ENCODE measurements at regions not wholly inside any gene's neighbourhood (a gene's known extent, or its start where the extent isn't known, plus 50 kb on each side); places are given as distances from the start of the nearest gene placed in this dataset.

DNA sequence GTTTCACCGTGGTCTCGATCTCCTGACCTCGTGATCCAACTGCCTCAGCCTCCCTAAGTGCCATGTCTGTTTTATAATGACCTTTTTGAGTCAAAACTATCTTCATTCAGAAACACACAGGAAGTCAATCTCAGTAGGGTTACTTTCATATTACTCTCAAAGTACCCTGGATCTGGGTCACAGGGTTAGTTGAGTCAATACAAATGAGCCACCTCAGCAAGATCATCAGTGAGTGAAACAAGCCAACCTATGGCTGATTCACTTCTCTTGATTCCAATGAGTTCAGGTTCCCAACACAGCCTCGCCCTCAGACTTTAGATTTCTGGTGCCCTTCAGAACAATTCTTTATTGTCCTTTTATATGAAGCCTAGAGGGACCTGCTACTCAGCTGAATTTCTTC lies 76.9 kb downstream of the ZC3H11B start:
- H3K9me3 Mint-ChIP-seq, result peaks cover 0 to 1% (median 0%) of the 10 kb centered on the region in 3 donors
- no peak overlapping the region for H3K27ac Mint-ChIP-seq
- H3K27me3 Mint-ChIP-seq, result peaks cover 3% of the 10 kb centered on the region
- no peak overlapping the region for H3K4me3 Mint-ChIP-seq
- H3K4me1 Mint-ChIP-seq, result no peaks in the 10 kb centered on the region
- peaks cover 1% of the 10 kb centered on the region for H3K36me3 Mint-ChIP-seq

- peaks cover 1% of the 10 kb centered on the region for H3K36me3 Mint-ChIP-seq
- H3K4me3 Mint-ChIP-seq, result no peak overlapping the region
- H3K27me3 Mint-ChIP-seq, result peaks cover 3% of the 10 kb centered on the region
- no peaks in the 10 kb centered on the region for H3K4me1 Mint-ChIP-seq
- peaks cover 0 to 1% (median 0%) of the 10 kb centered on the region in 3 donors for H3K9me3 Mint-ChIP-seq
- H3K27ac Mint-ChIP-seq, result no peak overlapping the region
Observed at GRCh38 chr1:219534991-219535390, 77.9 kb downstream of the ZC3H11B start.

DNA sequence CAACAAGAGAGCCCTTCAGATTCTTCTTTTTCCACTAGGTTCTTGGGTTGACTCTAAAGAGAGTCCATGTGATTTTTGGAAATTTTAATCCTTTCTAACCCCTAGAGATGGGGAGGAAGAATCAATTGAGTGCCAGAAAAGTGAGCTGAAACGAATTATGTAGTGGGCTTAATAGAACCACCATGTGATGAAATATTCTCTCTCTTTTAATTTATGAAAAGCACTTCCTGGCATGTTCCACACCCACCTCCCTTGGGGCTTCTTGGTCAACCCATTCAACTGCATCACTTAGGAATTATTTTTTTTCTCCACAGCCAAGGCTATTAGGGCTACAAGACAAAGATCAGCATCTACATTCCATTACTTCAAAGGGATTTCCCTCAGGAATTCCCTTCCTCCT lies 79.6 kb downstream of the ZC3H11B start:
- Mint-ChIP-seq H3K4me1 (no peaks in the 10 kb centered on the region), H3K4me3 (no peak overlapping the region), H3K36me3 (peaks cover 1% of the 10 kb centered on the region), H3K27me3 (peaks cover 3% of the 10 kb centered on the region), H3K9me3 (peaks cover 0 to 1% (median 0%) of the 10 kb centered on the region in 3 donors), H3K27ac (no peak overlapping the region)

GRCh38 chr1:219529116-219529515 lies 83.8 kb downstream of the ZC3H11B start:
- Mint-ChIP-seq H3K4me3 (no peak overlapping the region), H3K36me3 (peaks cover 1% of the 10 kb centered on the region), H3K9me3 (peaks cover 0 to 1% (median 0%) of the 10 kb centered on the region in 3 donors), H3K27ac (no peak overlapping the region), H3K27me3 (no peaks in the 10 kb centered on the region), H3K4me1 (no peaks in the 10 kb centered on the region)

- Mint-ChIP-seq H3K4me3 (no peak overlapping the region), H3K4me1 (no peaks in the 10 kb centered on the region), H3K27me3 (no peaks in the 10 kb centered on the region), H3K9me3 (peaks cover 0 to 1% (median 0%) of the 10 kb centered on the region in 3 donors), H3K36me3 (no peaks in the 10 kb centered on the region), H3K27ac (no peak overlapping the region)
Observed at GRCh38 chr1:219528633-219529032, 84.3 kb downstream of the ZC3H11B start.

- H3K4me3 Mint-ChIP-seq, result no peak overlapping the region
- no peaks in the 10 kb centered on the region for H3K27me3 Mint-ChIP-seq
- peaks cover 0 to 1% (median 0%) of the 10 kb centered on the region in 3 donors for H3K9me3 Mint-ChIP-seq
- H3K36me3 Mint-ChIP-seq, result no peaks in the 10 kb centered on the region
- H3K27ac Mint-ChIP-seq, result no peak overlapping the region
- H3K4me1 Mint-ChIP-seq, result peaks cover 0 to 1% (median 0%) of the 10 kb centered on the region in 3 donors
Observed at GRCh38 chr1:219527994-219528393, 84.9 kb downstream of the ZC3H11B start.

GRCh38 chr1:219526074-219526473 lies 86.8 kb downstream of the ZC3H11B start:
- no peaks in the 10 kb centered on the region for H3K36me3 Mint-ChIP-seq
- H3K4me1 Mint-ChIP-seq, result peaks cover 0 to 1% (median 0%) of the 10 kb centered on the region in 3 donors
- no peaks in the 10 kb centered on the region for H3K27me3 Mint-ChIP-seq
- H3K4me3 Mint-ChIP-seq, result no peak overlapping the region
- no peak overlapping the region for H3K27ac Mint-ChIP-seq
- no peaks in the 10 kb centered on the region for H3K9me3 Mint-ChIP-seq

DNA sequence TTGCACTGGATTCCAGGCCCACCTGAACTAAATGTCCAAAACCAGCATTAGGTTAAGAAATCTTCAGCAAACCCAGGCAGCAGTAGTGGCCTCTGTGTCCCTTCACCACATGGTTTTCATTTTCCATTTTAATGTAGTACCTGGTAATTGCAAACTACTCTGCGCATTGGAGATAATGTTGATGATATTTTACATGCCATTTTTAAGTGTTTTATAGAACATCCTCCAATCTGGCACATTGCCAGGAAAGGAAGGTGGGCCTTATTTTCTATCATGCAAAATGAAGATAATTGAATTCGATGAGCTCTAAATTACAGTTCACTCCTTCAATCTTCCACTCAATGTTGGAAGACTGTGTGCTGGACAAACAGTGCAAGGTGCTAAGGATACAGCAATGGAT lies 89.5 kb downstream of the ZC3H11B start:
- no peak overlapping the region for H3K4me3 Mint-ChIP-seq
- no peaks in the 10 kb centered on the region for H3K9me3 Mint-ChIP-seq
- no peak overlapping the region for H3K27ac Mint-ChIP-seq
- peaks cover 0 to 1% (median 0%) of the 10 kb centered on the region in 3 donors for H3K4me1 Mint-ChIP-seq
- no peaks in the 10 kb centered on the region for H3K27me3 Mint-ChIP-seq
- no peaks in the 10 kb centered on the region for H3K36me3 Mint-ChIP-seq

DNA sequence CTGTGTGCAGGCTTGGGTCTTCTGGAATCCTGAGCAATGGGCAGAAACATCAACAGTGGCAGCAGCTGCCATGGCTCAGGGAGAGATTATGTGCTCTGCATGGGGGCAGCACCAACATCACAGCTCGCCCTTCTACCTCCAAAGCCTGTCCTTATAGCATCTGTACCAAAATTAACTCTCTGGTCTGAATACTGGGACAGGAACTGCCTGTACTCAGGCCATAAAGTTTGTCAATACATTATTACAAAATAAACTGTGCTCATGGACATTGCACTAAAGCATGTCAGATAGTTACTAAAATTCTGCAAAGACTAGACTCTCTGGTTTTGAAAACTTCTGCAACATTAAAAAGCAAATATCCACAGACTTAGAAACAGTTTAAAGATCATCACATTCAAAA lies 91.6 kb downstream of the ZC3H11B start:
- H3K9me3 Mint-ChIP-seq, result no peaks in the 10 kb centered on the region
- peaks cover 0 to 1% (median 0%) of the 10 kb centered on the region in 3 donors for H3K4me1 Mint-ChIP-seq
- H3K36me3 Mint-ChIP-seq, result no peaks in the 10 kb centered on the region
- no peak overlapping the region for H3K4me3 Mint-ChIP-seq
- H3K27me3 Mint-ChIP-seq, result no peaks in the 10 kb centered on the region
- no peak overlapping the region for H3K27ac Mint-ChIP-seq

GRCh38 chr1:219520241-219520640 lies 92.7 kb downstream of the ZC3H11B start:
- peaks cover 0 to 1% (median 0%) of the 10 kb centered on the region in 3 donors for H3K4me1 Mint-ChIP-seq
- H3K27ac Mint-ChIP-seq, result no peak overlapping the region
- no peaks in the 10 kb centered on the region for H3K27me3 Mint-ChIP-seq
- no peak overlapping the region for H3K4me3 Mint-ChIP-seq
- H3K9me3 Mint-ChIP-seq, result no peaks in the 10 kb centered on the region
- H3K36me3 Mint-ChIP-seq, result no peaks in the 10 kb centered on the region

- no peaks in the 10 kb centered on the region for H3K36me3 Mint-ChIP-seq
- H3K4me3 Mint-ChIP-seq, result no peak overlapping the region
- no peaks in the 10 kb centered on the region for H3K27me3 Mint-ChIP-seq
- H3K9me3 Mint-ChIP-seq, result no peaks in the 10 kb centered on the region
- peaks cover 0 to 1% (median 0%) of the 10 kb centered on the region in 3 donors for H3K4me1 Mint-ChIP-seq
- no peak overlapping the region for H3K27ac Mint-ChIP-seq
Observed at GRCh38 chr1:219518907-219519248, 94.0 kb downstream of the ZC3H11B start.

DNA sequence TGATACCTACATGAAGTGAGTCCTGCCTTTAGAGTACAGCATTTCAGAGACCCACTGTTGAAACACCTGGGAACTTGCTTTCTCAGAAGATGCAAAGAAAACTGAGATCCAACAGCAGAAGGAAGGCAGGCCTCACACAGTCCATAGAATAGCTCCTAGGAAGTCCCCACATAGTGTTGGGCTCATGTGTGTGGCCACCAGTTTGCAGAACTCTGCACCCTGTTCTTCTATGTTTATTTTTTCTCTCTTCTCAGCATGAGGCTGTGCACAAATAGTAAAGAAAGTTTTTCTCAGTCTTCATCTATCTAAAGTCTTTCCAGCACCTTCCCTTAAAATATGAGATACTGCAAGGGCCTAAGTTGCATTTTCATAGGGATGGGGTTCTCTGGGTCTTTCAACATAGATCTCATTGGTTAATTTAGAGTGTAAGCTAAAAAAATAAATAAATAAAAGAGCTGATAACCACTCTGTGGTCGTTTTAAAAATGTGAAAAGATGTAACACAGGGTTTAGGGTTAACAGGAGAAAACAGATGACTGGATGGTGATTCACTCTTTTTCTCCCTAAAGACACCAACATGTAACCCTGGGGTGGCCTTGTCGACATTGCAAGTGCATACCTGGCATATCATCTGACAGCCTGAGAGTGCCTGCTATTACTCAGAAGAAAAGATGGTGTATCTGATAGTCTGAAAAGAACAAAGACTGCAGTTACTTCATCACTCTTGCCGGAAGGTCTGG lies 94.6 kb downstream of the ZC3H11B start:
- H3K27me3 Mint-ChIP-seq, result no peaks in the 10 kb centered on the region
- H3K36me3 Mint-ChIP-seq, result no peaks in the 10 kb centered on the region
- no peaks in the 10 kb centered on the region for H3K9me3 Mint-ChIP-seq
- H3K4me3 Mint-ChIP-seq, result no peak overlapping the region
- H3K27ac Mint-ChIP-seq, result no peak overlapping the region
- peaks cover 0 to 1% (median 0%) of the 10 kb centered on the region in 3 donors for H3K4me1 Mint-ChIP-seq

GRCh38 chr1:219517031-219517430 lies 95.9 kb downstream of the ZC3H11B start:
- Mint-ChIP-seq H3K9me3 (no peaks in the 10 kb centered on the region), H3K36me3 (no peaks in the 10 kb centered on the region)

GRCh38 chr1:219514728-219515127 lies 98.2 kb downstream of the ZC3H11B start:
- no peaks in the 10 kb centered on the region for H3K27me3 Mint-ChIP-seq
- H3K9me3 Mint-ChIP-seq, result no peaks in the 10 kb centered on the region
- H3K27ac Mint-ChIP-seq, result no peak overlapping the region
- no peaks in the 10 kb centered on the region for H3K4me1 Mint-ChIP-seq
- no peak overlapping the region for H3K4me3 Mint-ChIP-seq
- H3K36me3 Mint-ChIP-seq, result no peaks in the 10 kb centered on the region

More at GRCh38 chr1:219517031-219517430, 95.9 kb downstream of the ZC3H11B start:
- no peak overlapping the region for H3K4me3 Mint-ChIP-seq
- H3K27ac Mint-ChIP-seq, result no peak overlapping the region
- H3K4me1 Mint-ChIP-seq, result no peaks in the 10 kb centered on the region
- H3K27me3 Mint-ChIP-seq, result no peaks in the 10 kb centered on the region

DNA sequence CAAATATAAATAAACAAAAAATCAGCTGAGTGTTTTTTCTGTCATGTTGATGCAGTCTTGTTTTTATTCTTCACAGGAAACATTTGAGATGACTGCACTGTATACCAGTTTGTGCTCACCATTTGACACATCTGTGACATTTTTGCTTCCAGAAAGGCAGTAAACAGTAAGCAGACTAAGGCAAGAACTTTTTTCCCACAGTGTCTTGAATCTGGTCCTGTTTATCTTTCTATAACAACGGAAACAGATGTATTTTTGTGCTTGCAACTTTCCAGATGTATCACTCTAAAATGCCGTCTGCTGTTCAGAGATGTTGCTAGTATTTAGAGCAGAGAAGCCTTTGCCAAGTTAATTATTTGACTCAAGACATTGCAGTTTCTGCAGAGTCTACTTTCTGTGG lies 105.5 kb downstream of the ZC3H11B start:
- H3K27me3 Mint-ChIP-seq, result peaks cover 5% of the 10 kb centered on the region
- no peaks in the 10 kb centered on the region for H3K36me3 Mint-ChIP-seq
- H3K4me3 Mint-ChIP-seq, result no peak overlapping the region
- H3K9me3 Mint-ChIP-seq, result no peaks in the 10 kb centered on the region
- H3K4me1 Mint-ChIP-seq, result no peaks in the 10 kb centered on the region
- no peak overlapping the region for H3K27ac Mint-ChIP-seq

GRCh38 chr1:219506936-219507335 lies 106.0 kb downstream of the ZC3H11B start:
- Mint-ChIP-seq H3K4me1 (no peaks in the 10 kb centered on the region), H3K9me3 (no peaks in the 10 kb centered on the region), H3K36me3 (no peaks in the 10 kb centered on the region), H3K4me3 (no peak overlapping the region), H3K27me3 (peaks cover 5% of the 10 kb centered on the region), H3K27ac (no peak overlapping the region)
